Tibial nerve (tissue), 4 donors: ENCODE measurements at regions not wholly inside any gene's neighbourhood (a gene's known extent, or its start where the extent isn't known, plus 50 kb on each side); places are given as distances from the start of the nearest gene placed in this dataset.

Experiments used
- DNase-seq, 2 donors: peaks; one replicate each; pipeline ENCODE4 v3.0.0-alpha.2; 2019; ENCODE audit warnings: low spot score in 2 of 2
- H3K27ac ChIP-seq, 4 donors: fragments of 200-600 bp; sonication (generic) in 3 of 4; one replicate each; pipeline ENCODE4 v1.5.1; 2017 to 2019; ENCODE audit warnings: mild to moderate bottlenecking in 1 of 4
- H3K27me3 ChIP-seq, 2 donors: fragments of 200-600 bp; sonication (generic) in 1 of 2; one replicate each; pipeline versions ENCODE4 v1.5.1 to v1.6.0; 2017 to 2019
- H3K36me3 ChIP-seq, 3 donors: fragments of 200-600 bp; sonication (generic); one replicate each; pipeline ENCODE4 v1.5.1; 2018 to 2019
- H3K4me1 ChIP-seq, 4 donors: fragments of 200-600 bp; sonication (generic) in 3 of 4; one replicate each; pipeline ENCODE4 v1.5.1; 2017 to 2019
- H3K4me3 ChIP-seq, 4 donors: fragments of 200-600 bp; sonication (generic) in 3 of 4; one replicate each; pipeline ENCODE4 v1.5.1; 2017 to 2019; ENCODE audit warnings: mild to moderate bottlenecking in 1 of 4, moderate library complexity in 1 of 4
- H3K9me3 ChIP-seq, 4 donors: fragments of 200-600 bp; sonication (generic) in 3 of 4; one replicate each; pipeline ENCODE4 v1.5.1; 2017 to 2019
- CTCF ChIP-seq, 5 experiments: fragments of 200-600 bp in 3 of 5; fragments of 450-650 bp in 2 of 5; sonication (generic) in 3 of 5; IDR thresholded peaks; one replicate each; pipeline ENCODE4 v1.5.1; 2016 to 2019; ENCODE audit warnings: antibody characterized with exemption in 5 of 5, mild to moderate bottlenecking in 3 of 5, moderate library complexity in 2 of 5
- EP300 ChIP-seq, 2 donors: sonication (generic); formaldehyde crosslinking; IDR thresholded peaks; one replicate each; pipeline ENCODE4 v1.6.1; 2017; ENCODE audit warnings: antibody characterized with exemption in 2 of 2, mild to moderate bottlenecking in 1 of 2
- POLR2A ChIP-seq, 2 donors: fragments of 450-650 bp; IDR thresholded peaks; one replicate each; pipeline ENCODE4 v1.6.1; 2017; ENCODE audit warnings: antibody characterized with exemption in 2 of 2, mild to moderate bottlenecking in 2 of 2, moderate library complexity in 2 of 2
- WGBS, 2 donors: methylation state at CpG; one replicate each; pipeline ENCODE4 v1.1.5; 2018; 5-methylcytosine and 5-hydroxymethylcytosine counted together

DNA sequence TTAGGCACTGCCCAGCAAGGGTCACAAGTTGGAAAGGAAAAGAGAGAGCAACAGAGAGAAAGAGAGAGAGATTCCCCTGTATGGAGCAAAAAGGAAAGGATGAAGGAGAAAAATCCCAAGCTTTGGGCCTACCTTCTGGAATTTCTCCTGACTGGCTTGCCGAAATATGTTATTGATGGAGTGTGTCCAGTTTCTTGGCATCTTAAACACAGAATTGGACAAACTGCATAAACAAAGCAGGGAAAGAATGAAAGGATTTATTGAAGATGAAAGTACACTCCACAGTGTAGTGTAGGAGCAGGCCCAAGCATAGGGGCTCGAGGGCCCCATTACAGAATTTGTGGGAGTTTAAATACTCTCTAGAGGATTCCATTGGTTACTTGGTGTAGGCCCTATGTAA, 627.8 kb upstream of the CNTNAP2 start:
- no peak for DNase-seq
- H3K27me3 ChIP-seq, result no peaks in the 10 kb centered on the region
- WGBS, 2 donors, result 17 to 28% methylated on average over 2 of the region's 2 CpGs
- no peaks in the 10 kb centered on the region for H3K36me3 ChIP-seq
- TF ChIP-seq CTCF (IDR thresholded peaks at IDR 0.05), result no peak
- no peak for TF ChIP-seq EP300 (IDR thresholded peaks at IDR 0.05)
- no peak for TF ChIP-seq POLR2A (IDR thresholded peaks at IDR 0.05)
- no peaks in the 10 kb centered on the region for H3K4me1 ChIP-seq
- H3K4me3 ChIP-seq, result no peak overlapping the region
- H3K9me3 ChIP-seq, result peaks cover 0 to 17% (median 2%) of the 10 kb centered on the region in 4 donors
- H3K27ac ChIP-seq, result no peak overlapping the region

DNA sequence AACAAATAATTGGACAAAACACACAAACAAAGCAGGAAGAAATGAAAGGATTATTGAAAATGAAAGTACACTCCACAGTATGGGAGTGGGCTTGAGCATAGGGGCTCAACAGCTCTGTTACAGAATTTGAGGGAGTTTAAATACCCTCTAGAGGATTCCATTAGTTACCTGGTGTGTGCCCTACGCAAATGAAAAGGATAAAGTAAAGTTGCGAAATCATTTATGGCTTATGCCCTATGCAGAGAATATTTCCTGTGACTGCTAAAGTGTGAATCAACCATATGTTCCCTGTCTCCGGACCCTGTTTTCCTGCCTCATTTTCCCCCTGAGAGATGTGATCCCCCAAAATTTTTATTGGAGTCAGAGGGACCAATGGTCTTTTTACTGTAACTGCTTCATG, 634.6 kb upstream of the CNTNAP2 start:
- no peaks in the 10 kb centered on the region for H3K27me3 ChIP-seq
- no peak overlapping the region for H3K4me3 ChIP-seq
- TF ChIP-seq CTCF (IDR thresholded peaks at IDR 0.05), result no peak
- TF ChIP-seq EP300 (IDR thresholded peaks at IDR 0.05), result no peak
- TF ChIP-seq POLR2A (IDR thresholded peaks at IDR 0.05), result no peak
- no peaks in the 10 kb centered on the region for H3K4me1 ChIP-seq
- no peak for DNase-seq
- H3K36me3 ChIP-seq, result no peaks in the 10 kb centered on the region
- WGBS, 2 donors, result 88% methylated on average over 3 of the region's 3 CpGs
- H3K27ac ChIP-seq, result no peak overlapping the region
- no peaks in the 10 kb centered on the region for H3K9me3 ChIP-seq

- no peak for DNase-seq
- 65 to 80% methylated on average over 3 of the region's 3 CpGs for WGBS, 2 donors
- no peaks in the 10 kb centered on the region for H3K27me3 ChIP-seq
These were observed 638.1 kb upstream of the CNTNAP2 start for GRCh38 chr7:145478541-145478940.

DNA sequence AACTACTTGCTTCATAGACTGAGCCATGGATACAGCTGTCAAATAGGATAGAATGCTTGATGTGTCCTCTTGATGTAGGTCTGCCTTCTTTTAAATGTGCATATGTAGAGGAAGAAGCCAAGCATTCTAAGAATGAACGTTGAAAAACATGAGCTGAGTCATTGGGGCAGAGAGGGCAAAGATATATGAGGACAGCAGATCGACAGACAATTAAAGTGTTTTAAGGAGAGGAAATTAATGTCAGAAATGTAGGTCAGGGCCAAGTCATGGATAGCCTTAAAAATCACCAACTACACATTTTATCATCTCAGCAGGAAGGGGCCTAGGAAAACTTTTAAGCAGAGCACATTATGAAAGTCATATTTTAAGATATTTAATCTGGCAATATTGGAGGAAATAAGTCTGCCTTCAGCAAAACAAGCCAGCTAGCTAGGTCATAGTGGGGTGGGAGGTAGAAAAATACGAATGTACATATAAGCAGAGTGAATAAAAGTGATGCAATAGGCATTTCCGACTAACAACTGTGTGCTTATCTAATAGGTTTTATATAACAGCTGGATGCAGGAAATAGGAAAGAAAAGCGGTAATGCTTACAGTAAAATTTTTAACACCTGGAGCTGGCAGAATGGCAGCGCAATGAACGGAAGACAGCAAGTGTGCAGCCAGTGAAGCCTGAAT, 638.3 kb upstream of the TPK1 start:
- TF ChIP-seq EP300 (IDR thresholded peaks at IDR 0.05) (no peak), CTCF (IDR thresholded peaks at IDR 0.05) (no peak), POLR2A (IDR thresholded peaks at IDR 0.05) (no peak)
- no peaks in the 10 kb centered on the region for H3K9me3 ChIP-seq
- 54 to 59% methylated on average over 7 of the region's 7 CpGs for WGBS, 2 donors
- DNase-seq, result no peak
- H3K36me3 ChIP-seq, result no peaks in the 10 kb centered on the region
- H3K27ac ChIP-seq, result no peak overlapping the region
- H3K27me3 ChIP-seq, result no peaks in the 10 kb centered on the region
- no peak overlapping the region for H3K4me3 ChIP-seq
- H3K4me1 ChIP-seq, result no peaks in the 10 kb centered on the region

More at GRCh38 chr7:145478541-145478940, 638.1 kb upstream of the CNTNAP2 start:
- Histone ChIP-seq H3K4me1 (no peaks in the 10 kb centered on the region), H3K27ac (no peak overlapping the region), H3K36me3 (no peaks in the 10 kb centered on the region), H3K4me3 (no peak overlapping the region), H3K9me3 (no peaks in the 10 kb centered on the region)
- no peak for TF ChIP-seq EP300 (IDR thresholded peaks at IDR 0.05)
- TF ChIP-seq CTCF (IDR thresholded peaks at IDR 0.05), result no peak
- TF ChIP-seq POLR2A (IDR thresholded peaks at IDR 0.05), result no peak

GRCh38 chr7:145471883-145472282, 636.0 kb upstream of the TPK1 start:
- WGBS, 2 donors, result 46 to 47% methylated on average over 2 of the region's 2 CpGs
- H3K4me3 ChIP-seq, result no peak overlapping the region
- no peak overlapping the region for H3K27ac ChIP-seq
- peaks cover 0 to 2% (median 0%) of the 10 kb centered on the region in 4 donors for H3K9me3 ChIP-seq
- no peak for DNase-seq
- H3K4me1 ChIP-seq, result no peaks in the 10 kb centered on the region
- TF ChIP-seq EP300 (IDR thresholded peaks at IDR 0.05) (no peak), CTCF (IDR thresholded peaks at IDR 0.05) (no peak), POLR2A (IDR thresholded peaks at IDR 0.05) (no peak)
- no peaks in the 10 kb centered on the region for H3K27me3 ChIP-seq
- H3K36me3 ChIP-seq, result no peaks in the 10 kb centered on the region
